GM19099 (cell line): ENCODE measurements at regions not wholly inside any gene's neighbourhood (a gene's known extent, or its start where the extent isn't known, plus 50 kb on each side); places are given as distances from the start of the nearest gene placed in this dataset.

Experiments
- POLR2A ChIP-seq: IDR thresholded peaks from 3 replicates; pipeline ENCODE4 v1.6.1; 2011; ENCODE audit warnings: low read depth; ENCODE audit not compliant: insufficient read length; ENCODE audit errors: extremely low read depth

DNA sequence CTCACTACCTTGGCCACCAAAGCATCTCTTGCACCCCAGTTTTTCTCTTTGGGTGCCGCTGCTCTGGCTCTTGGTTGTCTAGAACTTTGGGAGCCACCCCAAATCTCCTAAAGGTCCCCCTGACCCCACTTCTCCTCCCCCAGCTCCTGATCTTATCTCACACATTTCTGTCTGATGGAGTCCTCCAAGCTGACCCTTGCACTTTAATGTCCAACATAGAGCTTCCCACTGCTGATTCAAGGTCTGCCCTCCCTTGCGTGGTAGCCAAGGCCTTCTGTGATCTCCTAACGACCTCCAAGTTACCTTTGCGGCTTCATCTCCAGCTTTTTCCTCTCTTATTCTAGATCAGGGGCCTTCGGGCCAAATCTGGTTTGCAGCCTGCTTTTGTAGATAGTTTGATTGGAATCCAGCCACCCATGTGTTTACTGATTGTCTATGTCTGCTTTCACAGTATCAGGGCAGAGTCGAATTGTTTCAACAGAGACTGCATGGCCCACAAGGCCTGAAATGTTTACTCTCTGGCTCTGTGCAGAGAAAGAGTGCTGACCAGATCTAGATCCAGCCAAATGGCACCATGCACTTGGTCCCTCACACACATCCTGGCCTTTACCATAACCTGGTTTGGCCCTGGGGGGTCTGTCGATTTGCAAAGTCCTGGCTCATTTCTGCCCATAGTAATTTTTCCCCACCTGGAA lies 168.6 kb downstream of the HAPSTR1 start:
- no peak for TF ChIP-seq POLR2A

DNA sequence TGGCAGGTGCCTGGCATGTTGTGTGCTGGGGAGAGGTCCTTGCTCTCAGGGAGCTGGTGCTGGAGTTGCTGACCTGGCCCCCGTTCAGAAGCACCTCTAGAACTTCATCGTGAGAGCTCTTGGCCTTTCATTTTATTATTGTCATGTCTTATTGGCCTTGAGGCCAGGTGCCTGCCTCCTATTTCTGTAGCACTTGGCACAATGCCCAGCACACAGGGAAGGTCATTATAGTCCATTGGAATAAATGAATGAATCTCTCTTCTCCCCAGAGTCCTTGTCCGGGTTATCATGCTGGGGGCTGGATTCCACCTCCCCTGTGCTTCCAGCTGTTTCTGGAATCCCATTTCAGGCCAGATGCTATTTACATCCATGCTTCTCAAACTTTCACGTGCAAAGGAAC lies 169.2 kb downstream of the HAPSTR1 start:
- TF ChIP-seq POLR2A, result no peak

DNA sequence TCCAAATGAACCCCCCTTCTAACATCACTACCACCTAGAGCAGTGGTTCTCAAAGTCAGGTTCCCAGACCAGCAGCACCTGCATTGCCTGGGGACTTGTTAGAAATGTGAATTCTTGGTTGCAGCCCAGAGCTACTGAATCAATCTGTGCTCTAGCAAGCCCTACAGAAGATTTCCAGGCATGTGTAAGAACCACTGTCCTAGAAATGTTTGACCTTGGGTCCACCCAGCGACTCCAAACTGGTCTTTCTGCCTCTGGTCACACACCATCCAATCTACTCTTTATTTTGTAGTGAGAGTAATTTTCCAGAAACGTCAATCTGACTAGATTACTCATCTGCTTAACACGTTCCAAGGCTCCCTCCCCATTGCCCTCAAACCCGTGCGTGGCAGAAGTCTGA lies 169.9 kb downstream of the HAPSTR1 start:
- TF ChIP-seq POLR2A, result no peak

DNA sequence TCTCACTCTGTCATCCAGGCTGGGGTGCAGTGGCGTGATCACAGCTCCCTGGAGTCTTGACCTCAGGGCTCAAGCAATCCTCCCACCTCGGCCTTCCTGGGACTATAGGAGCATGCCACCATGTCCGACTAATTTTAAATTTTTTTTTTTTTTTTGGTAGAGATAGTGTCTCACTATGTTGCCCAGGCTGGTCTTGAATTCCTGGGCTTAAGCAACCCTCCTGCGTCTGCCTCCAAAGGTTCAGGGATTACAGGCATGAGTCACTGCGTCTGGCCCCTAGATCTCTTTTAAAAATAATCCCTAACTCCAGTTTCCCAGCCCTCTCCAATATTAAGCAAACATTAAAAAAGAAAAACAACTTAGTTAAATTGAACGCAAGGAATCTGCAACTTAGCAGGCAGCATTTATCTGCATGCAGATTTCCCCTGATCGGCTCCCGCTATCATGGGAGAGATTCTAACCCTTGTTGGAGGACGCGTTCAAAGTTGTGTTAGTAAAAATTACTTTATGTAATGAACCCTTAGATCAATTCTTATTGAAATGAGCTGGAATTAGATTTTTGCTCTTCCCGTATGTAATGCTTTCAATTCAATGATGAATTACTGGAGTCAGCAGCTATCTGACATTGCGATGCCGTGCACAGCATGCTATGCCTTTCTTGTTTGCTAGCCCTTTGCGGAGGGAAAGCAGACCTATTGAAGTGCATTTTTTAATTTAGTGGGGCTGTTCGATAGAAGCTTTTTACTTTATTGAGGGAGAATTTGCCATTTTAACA lies 171.7 kb downstream of the HAPSTR1 start:
- no peak for TF ChIP-seq POLR2A

- TF ChIP-seq POLR2A, result no peak
Measured at GRCh38 chr16:9264067-9264466, 172.6 kb downstream of the HAPSTR1 start.

DNA sequence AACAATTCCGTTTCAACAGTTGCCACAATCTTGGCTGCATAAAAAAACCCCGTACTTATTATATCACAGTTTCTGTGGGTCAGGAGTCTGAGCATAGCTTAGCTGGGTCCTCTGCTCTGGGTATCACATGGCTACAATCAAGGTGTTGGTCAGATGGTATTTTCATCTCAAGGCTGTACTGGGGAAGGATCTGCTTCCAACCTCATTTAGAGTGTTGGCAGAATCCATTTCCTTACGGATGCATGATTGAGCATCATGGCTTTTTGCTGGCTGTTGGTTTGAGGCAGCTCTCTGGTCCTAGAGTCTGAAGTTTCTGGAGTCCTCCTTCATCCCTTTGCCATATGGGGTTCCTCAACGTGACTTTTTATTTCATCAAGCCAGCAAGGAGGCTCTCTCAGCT lies 177.0 kb downstream of the HAPSTR1 start:
- TF ChIP-seq POLR2A, result no peak

- no peak for TF ChIP-seq POLR2A
Measured at GRCh38 chr16:9270424-9270823, 179.0 kb downstream of the HAPSTR1 start.

DNA sequence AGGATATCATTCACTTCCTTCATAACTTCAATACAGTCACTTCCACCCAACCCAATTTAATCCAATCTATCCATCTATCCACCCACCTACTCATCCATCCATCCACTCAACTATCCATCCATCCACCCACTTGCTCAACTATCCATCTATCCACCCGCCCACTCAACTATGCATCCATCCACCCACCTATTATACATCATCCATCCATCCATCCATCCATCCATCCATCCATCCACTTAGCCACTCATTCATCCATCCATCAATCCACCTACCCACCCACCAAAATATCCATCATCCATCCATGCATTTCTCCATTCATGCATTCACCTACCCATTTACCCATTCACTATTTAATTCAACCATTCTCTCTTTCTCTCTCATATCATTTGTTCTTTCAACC lies 179.5 kb downstream of the HAPSTR1 start:
- TF ChIP-seq POLR2A, result no peak

DNA sequence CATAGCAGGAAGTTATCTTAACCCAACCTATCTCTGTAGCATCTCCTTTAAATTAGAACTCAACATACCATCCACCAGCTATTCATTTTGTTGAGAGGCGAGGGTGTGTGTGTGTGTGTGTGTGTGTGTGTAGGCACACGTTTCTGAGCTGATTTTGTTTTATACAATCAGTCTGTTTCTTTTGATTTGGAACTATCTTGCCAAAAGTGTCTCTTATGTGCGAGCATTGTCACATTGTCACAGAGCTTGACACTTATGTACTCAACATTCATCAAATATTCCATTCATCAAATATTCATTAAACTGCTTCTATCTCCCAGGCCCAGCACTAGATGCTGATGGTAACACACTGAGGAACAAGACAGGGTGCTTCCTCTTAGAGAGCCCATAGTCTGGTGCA lies 180.4 kb downstream of the HAPSTR1 start:
- no peak for TF ChIP-seq POLR2A

GRCh38 chr16:9275377-9275776 lies 183.9 kb downstream of the HAPSTR1 start:
- no peak for TF ChIP-seq POLR2A

- no peak for TF ChIP-seq POLR2A
Measured at GRCh38 chr16:9275816-9276354, 184.4 kb downstream of the HAPSTR1 start.

DNA sequence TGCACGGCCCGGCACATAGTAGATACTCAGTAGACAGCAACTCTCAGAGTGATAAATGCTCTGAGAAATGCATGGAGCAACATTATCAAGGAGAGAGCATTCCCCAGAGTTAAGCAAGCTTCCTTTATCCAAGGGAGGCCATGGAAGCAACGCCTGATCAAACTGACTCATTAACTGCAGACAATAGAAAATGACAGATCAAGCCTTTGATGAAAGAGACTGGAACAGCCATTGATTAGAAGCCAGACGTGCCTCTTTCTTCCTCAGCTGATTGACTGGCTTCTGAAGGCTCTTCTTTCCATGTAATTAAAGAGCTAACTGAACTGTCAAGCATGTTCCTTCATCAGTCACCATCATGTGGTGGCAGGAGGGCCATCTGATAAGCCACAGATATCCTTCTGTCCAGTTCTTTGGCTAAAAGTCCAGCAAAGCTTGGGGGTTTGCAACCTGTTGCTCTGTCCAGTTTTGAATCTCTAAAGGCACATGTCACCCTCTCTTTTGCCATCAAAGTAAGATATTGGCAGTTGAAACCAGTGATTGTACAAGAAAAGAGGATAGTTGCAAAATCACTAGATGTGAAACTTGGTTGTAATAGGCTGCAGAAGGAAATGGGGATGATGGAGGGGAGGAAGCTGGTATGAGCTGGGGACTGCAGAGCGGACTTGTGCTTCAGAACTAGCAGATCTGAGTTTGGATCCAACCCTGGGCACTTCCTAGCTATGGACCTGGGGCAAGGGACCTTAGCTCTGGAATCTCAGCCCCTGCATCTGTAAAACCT lies 188.0 kb downstream of the HAPSTR1 start:
- TF ChIP-seq POLR2A, result no peak

DNA sequence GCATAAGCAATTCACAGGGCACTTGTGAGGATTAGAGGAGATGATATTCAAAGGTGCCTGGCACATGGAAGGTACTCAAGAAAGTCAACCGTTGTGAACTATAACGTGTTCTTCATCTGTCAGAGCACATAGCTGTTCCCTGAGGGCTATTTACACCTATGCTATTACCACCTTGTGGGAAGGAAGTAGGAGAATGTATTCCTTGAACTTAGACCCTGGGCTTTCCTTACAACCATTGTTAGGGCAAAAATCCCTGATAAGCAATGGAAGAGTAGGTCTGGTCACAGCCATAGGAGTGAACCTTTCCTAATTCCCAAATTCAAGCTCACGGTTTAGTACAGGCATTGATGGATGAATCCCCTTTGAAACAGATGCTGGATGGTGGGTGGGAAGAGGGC lies 188.6 kb downstream of the HAPSTR1 start:
- TF ChIP-seq POLR2A, result no peak

DNA sequence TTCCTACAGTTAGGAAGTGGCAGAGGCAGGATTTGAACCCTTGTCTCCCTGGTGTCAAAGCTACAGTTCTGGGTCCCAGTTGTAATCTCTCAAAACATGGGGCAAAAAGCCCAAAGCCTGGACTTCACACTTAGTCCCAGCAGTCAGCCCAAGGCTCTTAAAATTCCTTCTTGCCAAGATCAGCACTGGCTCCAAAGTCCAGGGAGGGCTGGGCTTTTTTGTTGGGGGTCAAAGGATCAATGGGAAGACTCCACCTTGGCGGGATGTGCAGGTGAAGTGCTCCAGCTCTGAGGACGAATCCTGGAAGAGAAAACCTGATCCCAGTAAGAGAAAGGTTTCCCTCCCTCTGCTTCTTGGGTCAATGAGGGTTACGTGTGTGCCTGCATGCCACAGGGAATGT lies 195.5 kb downstream of the HAPSTR1 start:
- no peak for TF ChIP-seq POLR2A

- TF ChIP-seq POLR2A, result no peak
Measured at GRCh38 chr16:9296271-9296590, 204.8 kb downstream of the HAPSTR1 start.
